ENCODE measurements at regions not wholly inside any gene's neighbourhood (a gene's known extent, or its start where the extent isn't known, plus 50 kb on each side); places are given as distances from the start of the nearest gene placed in this dataset.

DNA sequence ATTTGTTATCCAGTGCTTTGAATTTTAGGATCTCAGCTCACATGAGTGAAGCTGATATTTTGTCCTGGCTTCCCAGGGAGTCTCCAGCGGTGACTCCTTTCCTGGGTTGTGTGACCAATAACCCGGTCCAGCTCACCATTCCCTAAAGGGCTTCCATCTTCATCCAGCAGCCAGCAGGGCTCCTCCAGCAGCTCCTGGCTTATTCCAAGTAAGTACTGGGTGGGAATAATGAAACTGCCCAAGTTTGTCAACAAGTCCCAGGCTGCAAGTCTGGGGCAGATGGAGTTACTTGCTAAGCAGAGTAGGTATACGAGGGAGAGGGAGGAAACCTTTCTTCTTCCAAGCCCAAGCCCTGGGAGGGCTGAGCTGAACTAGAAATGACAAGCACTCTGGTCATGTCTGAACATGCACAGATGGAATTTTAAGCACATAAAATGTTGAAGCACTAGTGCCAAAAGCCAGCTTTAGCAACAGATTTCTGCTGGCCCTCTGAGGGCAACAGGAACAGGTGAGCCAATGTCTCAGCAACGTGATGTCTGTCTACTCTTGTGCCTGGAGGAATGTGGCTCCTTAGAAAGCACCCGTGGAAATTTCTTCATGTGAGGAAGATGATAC lies 153.7 kb upstream of the DAPK1 start:
- no peak for DNase-seq (ENCODE audit: low read depth in 1 of 2, low spot score in 1 of 2)
- Histone ChIP-seq H3K4me1 (ENCODE audit: low read depth) (no peaks in the 10 kb centered on the region), H3K27me3 (no peaks in the 10 kb centered on the region), H3K9me3 (ENCODE audit: low read depth) (no peaks in the 10 kb centered on the region), H3K36me3 (no peaks in the 10 kb centered on the region), H3K27ac (no peak overlapping the region), H3K4me3 (no peak overlapping the region)
- TF ChIP-seq, protein P1, sequence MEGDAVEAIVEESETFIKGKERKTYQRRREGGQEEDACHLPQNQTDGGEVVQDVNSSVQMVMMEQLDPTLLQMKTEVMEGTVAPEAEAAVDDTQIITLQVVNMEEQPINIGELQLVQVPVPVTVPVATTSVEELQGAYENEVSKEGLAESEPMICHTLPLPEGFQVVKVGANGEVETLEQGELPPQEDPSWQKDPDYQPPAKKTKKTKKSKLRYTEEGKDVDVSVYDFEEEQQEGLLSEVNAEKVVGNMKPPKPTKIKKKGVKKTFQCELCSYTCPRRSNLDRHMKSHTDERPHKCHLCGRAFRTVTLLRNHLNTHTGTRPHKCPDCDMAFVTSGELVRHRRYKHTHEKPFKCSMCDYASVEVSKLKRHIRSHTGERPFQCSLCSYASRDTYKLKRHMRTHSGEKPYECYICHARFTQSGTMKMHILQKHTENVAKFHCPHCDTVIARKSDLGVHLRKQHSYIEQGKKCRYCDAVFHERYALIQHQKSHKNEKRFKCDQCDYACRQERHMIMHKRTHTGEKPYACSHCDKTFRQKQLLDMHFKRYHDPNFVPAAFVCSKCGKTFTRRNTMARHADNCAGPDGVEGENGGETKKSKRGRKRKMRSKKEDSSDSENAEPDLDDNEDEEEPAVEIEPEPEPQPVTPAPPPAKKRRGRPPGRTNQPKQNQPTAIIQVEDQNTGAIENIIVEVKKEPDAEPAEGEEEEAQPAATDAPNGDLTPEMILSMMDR (IDR thresholded peaks at IDR 0.05; ENCODE audit: low read depth, low read length): no peak

DNA sequence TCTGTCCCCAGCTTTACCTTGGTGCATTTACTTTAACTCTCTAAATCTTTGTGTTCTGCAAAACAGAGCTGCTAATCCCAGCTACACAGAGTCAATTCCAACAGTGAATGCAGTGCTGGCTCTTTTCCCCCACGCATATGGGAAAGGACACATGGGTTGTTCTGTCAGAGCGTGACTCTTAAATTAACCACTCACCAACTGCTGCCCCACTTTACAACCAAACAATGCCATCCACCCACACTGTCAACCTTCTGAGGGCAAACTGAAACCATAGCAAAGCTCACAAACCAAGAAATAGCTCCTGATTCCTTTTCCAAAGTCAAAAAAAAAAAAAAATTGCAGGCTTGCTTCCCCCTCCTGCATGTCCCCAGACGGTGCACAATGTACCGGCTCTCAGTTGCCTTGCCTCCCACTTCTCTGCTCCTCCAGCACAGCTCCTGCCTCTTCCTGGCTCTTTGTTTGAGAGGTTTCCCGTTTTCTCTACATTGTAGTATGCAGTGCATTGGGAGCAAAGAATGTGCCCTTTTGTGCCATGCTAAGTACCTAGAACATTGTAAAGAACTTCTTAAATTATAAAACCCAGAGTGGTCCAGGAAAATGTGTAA lies 151.5 kb upstream of the DAPK1 start:
- H3K4me3 ChIP-seq: no peak overlapping the region
- DNase-seq (ENCODE audit: low read depth in 1 of 2, low spot score in 1 of 2): no peak
- H3K27me3 ChIP-seq: no peaks in the 10 kb centered on the region
- H3K27ac ChIP-seq: no peak overlapping the region
- TF ChIP-seq, protein P1 (IDR thresholded peaks at IDR 0.05; ENCODE audit: low read depth, low read length): no peak
- H3K9me3 ChIP-seq (ENCODE audit: low read depth): no peaks in the 10 kb centered on the region
- H3K4me1 ChIP-seq (ENCODE audit: low read depth): no peaks in the 10 kb centered on the region
- H3K36me3 ChIP-seq: no peaks in the 10 kb centered on the region

DNA sequence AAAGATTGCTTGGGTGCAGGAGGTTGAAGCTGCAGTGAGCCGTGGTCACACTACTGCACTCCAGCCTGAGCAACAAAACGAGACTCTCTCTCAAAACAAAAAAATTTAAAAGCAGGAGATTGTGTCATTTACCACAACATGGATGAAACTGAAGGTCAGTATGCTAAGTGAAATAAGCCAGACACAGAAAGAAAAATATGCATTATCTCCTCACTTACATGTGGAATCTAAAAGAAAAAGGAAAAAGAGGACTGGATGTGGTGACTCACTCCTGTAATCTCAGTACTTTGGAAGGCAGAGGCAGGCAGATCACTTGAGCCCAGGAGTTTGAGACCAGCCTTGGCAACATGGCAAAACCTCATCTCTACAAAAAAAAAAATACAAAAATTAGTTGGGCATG lies 146.8 kb upstream of the DAPK1 start:
- Histone ChIP-seq H3K27ac (no peak overlapping the region), H3K36me3 (no peaks in the 10 kb centered on the region), H3K4me1 (ENCODE audit: low read depth) (no peaks in the 10 kb centered on the region), H3K9me3 (ENCODE audit: low read depth) (no peaks in the 10 kb centered on the region), H3K4me3 (no peak overlapping the region), H3K27me3 (no peaks in the 10 kb centered on the region)
- TF ChIP-seq, protein P1 (IDR thresholded peaks at IDR 0.05; ENCODE audit: low read depth, low read length): no peak
- DNase-seq (ENCODE audit: low read depth in 1 of 2, low spot score in 1 of 2): peak in 1 of 2 donors; percentile 91

DNA sequence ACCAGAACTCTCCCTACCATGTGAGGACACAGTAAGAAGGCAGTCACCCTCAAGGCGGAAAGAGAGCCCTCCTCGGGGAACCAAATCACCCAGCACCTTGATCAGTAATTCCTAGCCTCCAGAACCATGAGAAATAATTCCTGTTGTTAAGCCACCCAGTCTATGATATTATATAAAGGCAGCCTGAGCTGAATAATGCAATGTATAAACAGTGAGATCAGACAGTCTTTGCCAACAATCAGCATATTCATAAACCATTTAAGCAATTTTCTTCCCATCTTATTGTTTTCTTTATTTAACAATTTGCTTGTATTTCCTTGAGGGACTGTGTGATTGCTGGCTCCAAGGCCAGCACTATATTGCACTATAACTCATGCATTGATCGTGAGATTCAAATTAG lies 144.4 kb upstream of the DAPK1 start:
- H3K4me3 ChIP-seq: no peak overlapping the region
- no peaks in the 10 kb centered on the region for H3K27me3 ChIP-seq
- no peak overlapping the region for H3K27ac ChIP-seq

DNA sequence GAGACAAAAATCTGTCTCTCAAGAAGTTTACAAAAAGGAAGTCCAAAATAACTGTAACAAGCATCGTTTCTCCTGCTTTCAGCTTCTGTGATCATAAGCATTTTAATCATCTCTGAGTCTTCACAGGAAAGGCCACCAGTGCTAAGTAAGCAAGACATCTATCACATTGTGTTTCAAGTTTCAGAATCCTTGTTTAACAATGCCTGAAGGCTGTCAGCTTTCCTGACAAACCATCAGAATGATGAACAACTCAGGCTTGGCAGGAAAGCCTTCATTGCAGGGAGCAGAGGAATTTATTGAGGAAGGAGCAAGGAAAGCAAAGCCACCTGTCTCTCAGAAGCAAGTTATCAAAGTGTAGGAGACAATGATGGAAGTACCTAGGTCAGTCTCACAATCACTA lies 143.5 kb upstream of the DAPK1 start:
- Histone ChIP-seq H3K27me3 (no peaks in the 10 kb centered on the region), H3K27ac (no peak overlapping the region), H3K4me1 (ENCODE audit: low read depth) (no peaks in the 10 kb centered on the region), H3K4me3 (no peak overlapping the region), H3K36me3 (no peaks in the 10 kb centered on the region), H3K9me3 (ENCODE audit: low read depth) (no peaks in the 10 kb centered on the region)
- TF ChIP-seq, protein P1 (IDR thresholded peaks at IDR 0.05; ENCODE audit: low read depth, low read length): no peak
- no peak for DNase-seq (ENCODE audit: low read depth in 1 of 2, low spot score in 1 of 2)

More for the DNA sequence above, 144.4 kb upstream of the DAPK1 start:
- no peak for DNase-seq (ENCODE audit: low read depth in 1 of 2, low spot score in 1 of 2)
- Histone ChIP-seq H3K4me1 (ENCODE audit: low read depth) (no peaks in the 10 kb centered on the region), H3K9me3 (ENCODE audit: low read depth) (no peaks in the 10 kb centered on the region), H3K36me3 (no peaks in the 10 kb centered on the region)
- TF ChIP-seq, protein P1 (IDR thresholded peaks at IDR 0.05; ENCODE audit: low read depth, low read length): no peak

All from cardiac muscle cell (in vitro differentiated cells and primary cell).